Activated CD8-positive, alpha-beta memory T cell treated with anti-CD3 and anti-CD28 coated beads for 48 hours (primary cell): ENCODE measurements at regions not wholly inside any gene's neighbourhood (a gene's known extent, or its start where the extent isn't known, plus 50 kb on each side); places are given as distances from the start of the nearest gene placed in this dataset.

Experiments used
- DNase-seq, 3 experiments: peaks; one replicate each; pipeline ENCODE4 v3.0.0-alpha.2; 2020; ENCODE audit warnings: low read depth in 2 of 3, low spot score in 2 of 3

DNA sequence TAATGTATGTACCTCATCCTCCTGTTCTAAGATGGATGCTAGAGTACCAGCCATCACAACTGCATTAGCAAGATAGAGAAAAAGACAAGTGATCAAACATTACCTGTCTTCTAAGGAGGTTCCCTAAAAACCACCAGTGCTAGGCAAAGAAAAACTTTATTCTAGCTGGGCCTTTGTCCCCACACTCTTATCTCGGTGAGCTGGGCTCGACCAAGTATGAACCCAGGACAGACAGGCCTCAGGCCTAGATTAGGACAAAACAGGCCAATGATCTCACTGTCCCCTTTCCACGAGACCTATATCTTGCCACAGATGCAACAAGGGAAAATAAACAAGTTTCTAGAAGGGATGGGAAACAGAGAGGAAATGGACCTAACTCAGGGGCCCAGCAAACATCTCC, 127.6 kb upstream of the PKDCC start:
- DNase-seq, result no peak

DNA sequence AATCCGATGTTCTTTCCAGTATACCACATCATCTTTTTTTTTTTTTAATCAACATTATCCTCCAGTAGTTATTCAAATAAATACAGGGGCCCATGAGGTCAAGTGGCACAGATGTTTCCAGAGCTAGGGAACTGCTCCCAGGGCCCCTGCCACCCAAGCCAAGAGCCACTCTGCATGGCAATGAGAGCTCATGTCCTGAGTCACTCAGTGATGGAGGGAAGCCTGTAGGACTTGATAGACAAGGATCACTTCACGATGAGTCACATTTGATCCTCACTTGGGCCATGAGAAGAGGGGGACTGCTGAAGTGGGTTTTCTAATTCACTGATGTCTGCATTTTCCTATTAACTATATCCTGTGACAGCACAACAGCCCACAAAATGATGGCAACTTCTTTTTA, 127.0 kb upstream of the PKDCC start:
- no peak for DNase-seq

DNA sequence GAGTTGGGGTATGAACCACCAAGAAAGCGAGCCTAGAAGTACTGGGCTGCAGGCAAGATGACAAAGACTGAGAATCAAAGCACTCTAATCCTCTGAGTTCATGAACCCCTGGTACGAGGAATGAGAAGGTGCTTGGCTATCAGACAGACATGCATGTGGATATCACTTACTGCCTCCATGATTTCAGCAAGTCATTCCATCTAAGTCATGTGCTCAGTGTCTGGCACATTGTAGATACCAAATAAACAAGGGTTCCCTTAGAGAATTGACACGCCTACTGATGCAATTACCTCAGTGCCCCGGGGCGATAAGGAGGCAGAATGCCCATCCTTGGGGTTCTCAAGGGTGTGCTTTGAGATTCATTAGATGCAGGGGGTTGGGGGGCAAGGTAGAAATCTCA, 125.6 kb upstream of the PKDCC start:
- no peak for DNase-seq

DNA sequence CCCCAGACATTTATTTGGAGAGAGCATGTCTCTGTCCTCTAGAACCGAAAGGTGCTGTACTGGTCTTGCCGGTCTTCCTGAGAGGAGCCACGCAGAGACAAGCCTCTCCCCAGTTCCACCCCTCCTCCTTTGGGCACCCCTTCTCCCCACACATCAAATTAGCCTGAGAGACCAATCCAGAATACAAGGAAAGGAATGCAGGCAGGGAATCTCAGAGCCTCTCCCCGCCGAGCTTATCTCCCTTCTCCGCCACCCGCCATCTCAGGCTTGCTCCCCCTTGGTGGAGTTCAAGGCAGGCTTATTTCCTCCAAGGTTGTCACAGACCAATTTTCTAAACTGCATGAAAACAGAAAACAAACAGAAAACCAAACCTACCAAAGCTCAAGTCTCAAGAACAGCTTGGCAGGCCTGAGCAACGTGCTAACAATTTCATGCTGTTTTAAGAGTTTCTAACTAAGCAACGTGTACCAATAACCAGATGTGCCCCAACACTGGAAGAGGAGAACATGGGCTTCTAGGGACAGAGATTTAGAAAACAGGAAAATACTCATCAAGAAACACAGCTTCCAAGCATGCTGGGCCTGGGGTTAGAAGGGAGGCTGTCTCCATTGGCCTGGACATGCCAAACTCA, 124.5 kb upstream of the PKDCC start:
- DNase-seq, result no peak

DNA sequence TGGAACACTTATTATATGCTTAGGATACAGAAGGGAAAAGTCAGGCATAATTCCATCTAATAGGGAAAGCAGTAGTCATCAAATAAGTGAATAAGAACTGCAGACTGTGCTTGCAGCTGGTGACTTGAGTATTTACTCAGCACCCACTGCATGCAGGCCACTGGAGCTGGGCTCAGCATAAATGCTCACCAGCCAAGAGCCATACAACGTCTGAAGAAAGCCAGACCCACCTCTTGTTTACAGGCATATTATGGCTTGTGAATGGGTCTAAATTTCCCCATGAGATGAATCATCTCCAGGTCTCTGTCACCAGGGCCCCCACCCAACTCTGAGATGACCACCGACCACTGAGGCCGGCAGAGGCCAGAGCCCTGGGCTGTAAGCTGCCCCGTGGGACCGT, 123.8 kb upstream of the PKDCC start:
- no peak for DNase-seq

DNA sequence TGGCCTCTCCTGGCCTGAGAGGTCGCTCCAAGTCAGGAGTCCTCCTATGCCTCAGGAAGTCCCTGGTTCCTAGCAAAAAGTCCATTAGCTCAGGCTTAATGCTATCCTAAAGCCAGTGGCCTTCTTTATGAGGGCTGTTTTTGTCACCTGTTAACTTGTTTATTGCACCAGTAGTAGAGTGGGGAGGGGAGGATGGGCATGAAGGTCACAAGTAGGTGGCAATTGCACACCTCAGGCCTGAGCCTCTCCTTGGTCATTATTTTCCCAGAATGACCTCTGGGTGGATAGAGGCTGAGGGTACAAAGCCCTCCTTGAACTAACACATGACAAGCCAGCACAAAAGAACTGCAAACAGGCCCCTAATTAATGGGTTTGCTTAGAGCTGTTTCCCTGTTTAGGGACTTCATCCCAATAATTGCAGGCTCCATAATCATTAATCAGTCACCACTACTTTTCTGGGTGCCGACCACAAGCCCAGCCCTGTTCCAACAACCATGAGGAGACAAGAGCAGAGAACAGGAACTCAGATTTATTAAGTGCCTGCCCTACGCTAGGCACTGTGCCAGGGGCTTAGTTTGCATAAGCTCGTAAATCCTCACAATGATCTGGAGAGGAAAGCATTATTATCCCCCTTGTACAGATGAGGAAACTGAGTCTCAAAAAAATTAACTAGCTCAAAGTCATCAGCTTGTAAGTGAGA, 123.0 kb upstream of the PKDCC start:
- DNase-seq, result no peak

DNA sequence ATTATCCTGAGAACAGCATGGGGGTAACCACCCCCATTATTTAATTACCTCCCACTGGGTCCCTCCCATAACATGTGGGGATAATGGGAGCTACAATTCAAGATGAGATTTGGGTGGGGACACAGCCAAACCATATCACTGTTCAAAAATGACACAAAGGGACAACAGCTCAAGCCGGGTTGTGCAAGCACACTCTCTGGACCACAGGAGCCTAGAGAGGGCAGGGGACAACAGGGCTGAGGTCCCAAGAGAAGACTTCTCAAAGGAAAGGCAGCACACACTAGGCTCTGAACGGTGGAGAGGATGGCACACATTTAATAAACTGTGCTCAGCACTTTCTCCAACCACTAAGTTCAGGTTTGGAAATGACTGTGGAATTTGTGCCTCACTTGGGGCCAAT, 122.1 kb upstream of the PKDCC start:
- DNase-seq, result no peak

DNA sequence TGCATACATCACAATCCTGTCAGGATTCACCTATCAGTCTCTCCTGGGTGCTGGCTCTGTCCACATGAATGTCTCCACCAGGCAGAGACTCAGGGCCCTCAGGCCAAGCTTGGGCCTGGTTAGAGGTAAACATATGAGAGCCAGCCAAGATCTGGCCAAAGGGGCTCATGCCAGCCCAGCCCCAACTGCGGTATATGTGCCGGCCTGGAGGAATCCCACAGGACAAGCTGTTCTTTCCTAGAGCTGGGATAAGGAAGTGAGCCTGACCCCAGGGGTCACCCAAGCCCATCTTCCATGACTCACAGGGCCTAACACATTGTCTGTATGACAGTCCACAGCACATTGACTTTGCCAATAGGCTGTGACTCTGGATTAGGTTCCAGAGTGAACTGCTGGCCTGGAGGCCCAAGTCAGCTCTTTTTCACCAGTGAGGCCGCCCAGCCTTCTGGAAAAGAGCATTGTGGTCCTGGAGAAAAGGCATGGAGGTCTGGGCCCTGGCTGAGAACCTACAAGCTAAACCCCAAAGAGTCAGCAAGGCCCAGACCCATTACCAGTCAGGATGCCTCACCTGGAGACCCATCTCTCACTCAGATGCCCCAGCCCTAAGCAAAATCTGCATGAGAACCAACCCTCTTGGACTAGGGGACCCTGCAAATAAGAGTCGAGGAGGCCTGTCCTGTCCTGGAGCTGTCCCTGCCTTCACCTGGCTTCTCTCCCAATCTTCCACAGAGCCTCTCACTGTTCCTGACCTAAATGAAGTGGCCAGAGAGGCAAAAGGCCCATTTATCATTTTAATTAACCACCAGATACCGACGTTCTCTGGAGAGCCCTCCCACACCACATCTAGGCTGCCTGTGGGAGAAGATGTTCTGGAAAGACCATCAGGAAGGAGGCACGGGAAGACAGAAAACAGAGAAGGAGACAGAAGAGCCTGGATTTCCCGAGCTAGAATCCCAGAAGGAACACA, 120.9 kb upstream of the PKDCC start:
- DNase-seq, result no peak

DNA sequence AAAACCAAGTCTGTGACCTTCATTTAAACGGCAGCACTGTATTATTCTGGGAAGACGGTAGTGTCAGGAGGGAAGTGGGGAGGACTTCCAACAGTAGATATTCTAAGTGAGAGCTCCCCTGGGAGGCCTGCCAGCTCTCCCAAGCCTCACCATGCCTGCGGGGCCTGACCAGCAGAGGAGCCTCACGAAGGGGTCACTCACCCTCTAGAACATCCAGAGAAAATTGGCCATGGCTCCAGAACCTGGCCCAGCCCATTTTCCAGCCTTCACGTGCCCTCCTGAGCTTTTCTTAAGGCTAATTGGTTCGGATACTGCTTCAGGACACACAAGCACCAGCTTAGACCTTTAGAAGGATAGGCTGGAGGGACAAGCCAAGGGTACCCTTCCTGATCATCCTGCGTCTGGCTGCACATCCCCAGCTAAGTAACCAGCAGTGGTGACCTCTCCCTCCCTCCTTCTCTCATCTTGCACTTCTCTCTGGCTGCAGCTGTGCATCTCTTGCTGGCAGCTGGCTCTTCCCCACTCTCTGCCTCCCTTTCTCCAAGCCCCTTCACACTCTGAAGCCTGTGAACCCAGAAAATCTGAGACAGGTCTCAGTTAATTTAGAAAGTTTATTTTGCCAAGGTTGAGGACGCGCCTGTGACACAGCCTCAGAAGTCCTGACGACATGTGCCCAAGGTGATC, 120.1 kb upstream of the PKDCC start:
- no peak for DNase-seq

DNA sequence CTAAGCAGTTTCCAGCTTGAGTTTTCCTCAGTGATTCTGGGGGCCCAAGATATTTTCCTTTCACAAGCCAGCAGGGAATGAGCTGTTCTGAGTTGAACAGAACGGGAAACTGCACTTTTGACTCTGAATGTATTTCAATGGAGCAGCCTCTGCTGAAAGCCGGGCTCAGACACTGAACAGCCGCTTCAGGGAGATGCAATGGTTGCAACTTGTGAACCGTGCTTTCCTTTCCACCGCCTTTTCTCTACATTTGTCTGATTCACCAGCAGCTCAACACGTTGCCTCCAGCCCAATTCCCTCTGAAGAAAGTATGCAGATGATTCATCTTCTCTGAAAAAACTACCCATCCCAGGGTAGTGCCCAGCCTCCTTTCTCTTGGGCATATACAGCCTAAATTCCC, 119.3 kb upstream of the PKDCC start:
- DNase-seq, result no peak

DNA sequence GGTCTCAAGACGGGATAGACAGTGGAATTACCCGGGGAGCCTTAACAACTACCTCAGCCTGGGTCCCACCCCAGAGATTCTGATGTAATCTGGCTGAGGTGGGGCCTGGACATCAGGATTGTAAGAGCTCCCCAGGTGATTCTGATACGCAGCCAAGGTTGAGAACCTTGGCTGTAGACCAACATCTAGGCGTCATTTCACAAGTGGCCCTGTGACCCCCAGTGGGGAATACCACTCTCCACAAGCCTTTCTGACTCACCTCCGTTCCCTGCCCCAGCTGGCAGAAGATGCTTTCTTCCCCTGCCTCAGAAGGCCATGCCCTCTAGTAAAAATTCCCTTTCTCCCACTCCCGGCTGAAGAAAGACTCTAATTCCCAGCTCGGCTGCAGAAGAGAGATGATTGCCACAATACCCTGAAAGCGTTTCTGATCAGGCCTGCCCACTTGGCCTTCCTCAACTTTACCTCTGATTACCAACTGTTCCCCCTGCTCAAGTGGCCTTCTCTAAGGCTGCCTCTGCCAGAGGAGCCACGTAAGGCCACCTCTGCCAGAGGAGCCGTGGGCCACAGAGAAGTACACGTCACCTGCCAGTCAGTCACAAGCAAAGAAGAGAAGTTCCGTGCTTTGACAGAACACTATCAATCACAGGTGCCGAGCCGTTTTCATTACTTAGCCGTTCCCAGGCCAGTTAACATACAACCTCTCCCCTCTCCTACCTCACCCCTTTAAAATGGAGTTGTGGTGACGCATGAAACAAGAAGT, 116.8 kb upstream of the PKDCC start:
- DNase-seq, result no peak

DNA sequence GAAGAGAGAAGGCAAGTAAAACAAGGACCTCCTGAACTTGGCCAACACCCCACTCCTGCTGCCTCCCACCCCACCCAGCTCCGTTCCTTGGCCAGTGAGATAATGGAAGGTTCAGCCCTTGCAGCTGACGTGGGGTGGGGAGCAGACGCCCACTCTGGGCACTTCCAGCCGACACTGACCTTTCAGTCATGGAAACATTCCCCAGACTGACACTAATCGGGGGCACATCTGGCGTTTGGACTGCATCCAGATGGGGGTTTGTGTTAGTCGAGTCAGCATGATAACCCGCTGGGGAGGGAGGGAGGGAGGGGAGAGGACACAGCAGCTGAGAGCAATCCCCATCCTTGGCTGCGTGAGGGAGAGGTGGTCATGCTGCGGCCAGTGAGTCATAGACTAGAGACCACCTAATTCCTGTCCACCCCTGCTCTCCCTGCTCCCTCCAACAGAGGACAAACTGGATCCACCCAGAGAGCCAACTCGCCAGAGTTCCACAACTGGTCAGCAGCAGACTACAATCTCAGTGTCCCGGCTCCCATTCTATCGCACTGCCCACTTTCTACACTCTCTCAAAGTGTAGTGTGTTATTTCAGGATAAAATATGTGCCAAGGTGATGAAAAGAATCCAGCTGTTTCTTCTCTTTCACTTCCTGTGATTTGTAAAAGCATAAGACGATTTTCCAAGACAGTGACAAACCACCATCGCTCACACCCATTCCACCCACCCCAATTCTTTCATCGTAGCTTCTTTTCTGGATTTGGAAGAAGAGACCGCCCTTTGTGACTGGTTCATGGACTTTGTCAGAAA, 115.4 kb upstream of the PKDCC start:
- DNase-seq, result no peak

DNA sequence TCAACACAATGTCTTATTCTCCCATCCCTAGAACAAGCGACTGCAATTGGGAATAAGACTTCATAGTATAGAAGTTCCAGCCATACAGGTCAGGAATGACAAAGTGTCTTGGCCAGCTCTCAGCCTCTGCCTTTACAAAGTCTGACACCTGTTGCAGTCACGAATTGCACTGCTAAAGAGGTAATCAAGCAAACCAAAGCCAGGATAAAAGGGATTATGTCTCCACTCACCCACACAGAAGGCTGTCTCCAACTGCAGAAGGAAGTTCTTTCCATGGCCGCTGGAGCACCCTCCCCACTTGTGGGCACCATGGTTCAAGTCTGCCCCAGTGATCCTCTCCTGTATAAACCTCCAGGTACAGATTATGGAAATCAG, 114.8 kb upstream of the PKDCC start:
- DNase-seq, result no peak

DNA sequence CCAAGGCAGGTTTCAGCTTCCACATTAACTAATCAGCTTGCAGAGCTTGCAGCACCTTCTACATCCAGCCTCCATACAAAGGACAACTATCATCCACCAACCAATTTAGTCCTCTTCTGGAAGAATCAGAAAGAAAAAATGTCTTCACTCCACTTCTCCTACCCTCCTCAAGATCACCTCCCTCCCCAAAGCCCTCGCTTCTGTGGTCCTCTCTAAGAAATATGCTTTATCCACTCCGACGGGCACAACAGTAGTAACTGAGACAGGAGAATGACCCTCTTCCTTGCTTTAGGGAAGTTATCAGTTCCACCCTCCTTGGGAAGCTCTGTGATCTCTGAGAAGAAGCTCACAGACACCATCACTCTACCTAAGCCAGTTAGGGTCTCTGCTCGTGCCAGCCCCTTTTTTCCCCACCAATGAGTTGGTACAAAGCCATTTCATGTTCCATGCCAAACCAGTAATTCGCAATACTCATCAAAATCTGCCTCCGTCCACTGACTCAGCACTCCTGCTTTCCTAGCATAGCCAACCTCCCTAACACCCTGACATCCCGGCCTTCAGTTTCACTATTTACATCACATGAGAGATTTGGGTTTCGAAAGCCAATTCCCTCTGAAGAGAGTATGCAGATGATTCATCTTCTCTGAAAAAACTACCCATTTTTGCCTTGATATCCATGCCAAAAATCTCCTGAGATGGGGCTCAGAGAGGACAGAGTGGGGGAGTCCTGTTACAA, 114.1 kb upstream of the PKDCC start:
- no peak for DNase-seq

DNA sequence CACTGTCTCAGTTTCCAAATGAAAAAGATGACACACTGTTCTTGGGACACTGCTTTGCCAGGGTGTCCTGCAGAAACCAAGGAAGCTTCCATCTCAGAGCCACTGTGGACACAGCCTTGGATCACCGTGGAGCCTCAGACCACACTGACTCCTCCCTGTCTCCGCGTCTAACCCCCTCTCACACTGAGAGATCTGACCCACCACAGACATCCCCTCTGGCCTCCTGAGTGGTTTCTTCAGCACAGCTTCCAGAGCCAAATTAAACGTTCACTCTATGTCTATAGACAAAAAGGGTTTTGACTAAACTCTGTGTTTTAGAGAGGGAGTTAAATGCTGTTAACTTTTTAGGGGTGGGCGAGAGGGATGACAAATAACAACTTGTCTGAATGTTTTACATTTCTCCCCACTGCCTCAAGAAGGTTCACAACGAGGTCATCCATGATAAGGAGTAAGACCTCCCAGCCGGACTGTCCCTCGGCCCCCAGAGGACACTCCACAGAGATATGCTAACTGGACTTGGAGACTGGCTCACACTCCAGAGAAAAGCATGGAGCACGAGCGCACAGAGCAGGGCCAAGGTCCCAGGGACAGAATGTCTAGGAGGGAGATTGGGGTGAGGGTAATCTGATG, 113.4 kb upstream of the PKDCC start:
- no peak for DNase-seq

DNA sequence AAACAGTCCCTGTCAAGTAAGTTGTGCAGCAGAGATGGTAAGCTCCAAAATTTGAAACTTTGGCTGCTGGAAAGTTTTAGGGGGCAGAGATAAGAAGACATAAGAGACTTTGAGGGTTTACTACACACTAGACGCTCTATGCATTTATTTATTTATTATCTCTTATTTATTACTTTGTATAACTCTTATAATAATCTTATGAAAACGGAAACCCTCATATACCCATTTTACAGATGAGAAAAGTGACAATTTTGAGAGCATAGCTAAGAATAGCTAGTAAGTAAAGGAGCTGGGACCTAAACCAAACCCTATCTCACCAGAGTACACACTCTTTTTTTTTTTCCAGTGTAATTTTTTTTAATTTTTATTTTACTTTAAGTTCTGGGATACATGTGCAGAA, 112.8 kb upstream of the PKDCC start:
- no peak for DNase-seq

DNA sequence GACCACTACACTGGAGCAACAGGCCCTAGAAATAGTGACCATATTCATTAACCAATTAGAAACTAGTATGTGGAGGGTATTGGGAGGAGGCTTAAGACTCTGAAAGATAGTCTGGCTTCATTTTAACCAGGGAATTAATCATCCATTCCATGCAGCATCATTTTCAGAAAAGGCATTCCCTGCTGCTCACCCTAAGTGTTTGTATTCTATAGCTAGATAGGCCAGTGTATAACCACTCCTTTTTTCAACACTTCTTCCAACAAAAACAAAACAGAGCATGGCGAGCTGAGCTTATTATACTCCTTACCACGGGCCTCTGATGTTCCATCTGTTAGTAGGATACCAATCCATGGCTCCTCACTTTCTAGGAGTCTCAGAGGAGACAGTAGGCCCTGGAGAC, 112.0 kb upstream of the PKDCC start:
- no peak for DNase-seq

DNA sequence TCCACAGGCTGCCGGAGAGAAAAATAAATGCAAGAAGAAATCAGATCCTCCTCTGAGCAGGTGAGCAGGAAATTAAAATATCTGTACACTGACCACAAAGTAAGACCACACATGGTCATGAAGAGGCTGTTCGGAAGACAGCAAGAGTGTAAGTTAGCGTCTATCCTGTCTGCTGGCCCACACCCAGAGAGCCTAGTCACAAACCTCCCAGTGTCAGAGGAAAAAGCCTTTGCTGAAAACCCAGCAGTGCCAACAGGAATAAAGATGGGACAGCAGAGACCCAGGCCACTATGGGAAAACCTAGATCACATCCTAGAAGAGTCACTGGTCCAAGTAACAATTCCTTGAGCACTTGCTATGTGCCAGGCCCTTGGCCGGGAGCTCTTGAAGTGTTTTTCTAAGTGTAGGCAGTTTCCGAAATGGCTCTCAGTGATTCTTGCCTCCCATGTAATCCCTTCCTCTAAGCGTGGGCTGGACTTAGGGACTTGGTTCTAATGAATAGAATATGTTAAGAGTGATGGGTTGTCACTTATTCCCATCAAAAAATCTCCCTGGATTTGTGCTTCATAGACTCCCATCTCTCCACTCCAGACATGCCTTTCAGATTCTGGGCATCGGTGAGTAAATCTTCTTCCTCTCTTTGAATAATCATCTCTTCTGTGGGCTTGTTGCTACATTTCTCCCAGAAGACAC, 110.9 kb upstream of the PKDCC start:
- no peak for DNase-seq
